GM18907 (cell line): ENCODE measurements at regions not wholly inside any gene's neighbourhood (a gene's known extent, or its start where the extent isn't known, plus 50 kb on each side); places are given as distances from the start of the nearest gene placed in this dataset.
"Not testable (repeated sequence)": the region's sequence is repeated elsewhere in the genome, so short reads cannot be mapped to it uniquely, and the experiment has no call there.

Experiments
- ATAC-seq: cut with Tn5 transposase; IDR thresholded peaks from one replicate; pipeline ENCODE4 v1.9.1; 2021; ENCODE audit warnings: mild to moderate bottlenecking, moderate library complexity; ENCODE audit not compliant: unreplicated experiment

DNA sequence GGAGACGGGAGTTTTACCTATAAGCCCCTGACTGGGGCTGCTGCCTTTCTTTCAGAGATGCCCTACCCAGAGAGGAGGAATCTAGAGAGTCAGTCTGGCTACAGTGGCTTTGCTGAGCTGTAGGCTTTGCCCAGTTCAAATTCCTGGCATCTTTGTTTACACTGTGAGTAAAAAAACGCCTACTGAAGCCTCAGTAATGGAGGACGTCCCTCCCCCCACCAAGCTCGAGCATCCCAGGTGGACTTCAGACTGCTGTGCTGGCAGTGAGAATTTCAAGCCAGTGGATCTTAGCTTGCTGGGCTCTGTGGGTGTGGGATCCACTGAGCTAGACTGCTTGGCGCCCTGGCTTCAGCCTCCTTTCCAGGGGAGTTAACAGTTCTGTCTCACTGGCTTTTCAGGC lies 237.1 kb upstream of the NT5E start:
- not testable (repeated sequence) for ATAC-seq

DNA sequence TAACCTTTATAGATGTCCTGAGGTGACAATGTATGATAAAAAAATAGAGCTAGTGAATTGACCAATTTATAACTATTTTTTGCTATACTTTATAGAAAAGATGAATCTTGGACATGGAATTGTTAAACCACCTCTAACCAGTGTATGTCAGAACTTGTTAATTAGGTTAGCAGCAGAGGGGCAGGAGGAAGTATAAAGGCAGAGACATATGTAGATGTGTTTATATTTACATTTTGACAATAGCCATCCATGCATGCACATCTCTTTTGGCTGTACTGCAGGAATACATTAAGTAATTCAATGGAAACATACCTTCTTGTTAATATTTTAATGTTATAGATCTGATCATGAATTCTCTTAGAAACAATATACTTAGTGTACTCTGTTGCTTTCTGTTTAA lies 254.6 kb upstream of the NT5E start:
- ATAC-seq = no peak

DNA sequence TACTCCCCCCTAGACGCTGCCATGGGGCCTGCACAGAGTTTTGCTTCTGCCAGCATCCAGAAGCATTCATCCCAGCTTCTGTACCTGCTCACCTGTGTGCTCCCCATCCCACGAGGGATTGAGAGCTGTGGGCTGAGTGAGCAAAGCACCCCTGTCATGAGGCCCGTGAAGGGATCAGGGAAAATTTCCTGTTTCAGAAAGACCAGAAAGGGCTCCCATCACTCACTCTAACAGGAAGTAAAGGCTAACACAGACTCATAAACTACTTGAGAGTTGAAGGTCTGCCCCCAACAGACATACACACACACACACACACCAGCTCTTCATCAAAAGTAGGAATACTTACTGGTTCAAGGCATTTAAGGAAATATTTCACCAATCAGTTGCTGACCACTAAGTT lies 256.5 kb upstream of the NT5E start:
- ATAC-seq = no peak

DNA sequence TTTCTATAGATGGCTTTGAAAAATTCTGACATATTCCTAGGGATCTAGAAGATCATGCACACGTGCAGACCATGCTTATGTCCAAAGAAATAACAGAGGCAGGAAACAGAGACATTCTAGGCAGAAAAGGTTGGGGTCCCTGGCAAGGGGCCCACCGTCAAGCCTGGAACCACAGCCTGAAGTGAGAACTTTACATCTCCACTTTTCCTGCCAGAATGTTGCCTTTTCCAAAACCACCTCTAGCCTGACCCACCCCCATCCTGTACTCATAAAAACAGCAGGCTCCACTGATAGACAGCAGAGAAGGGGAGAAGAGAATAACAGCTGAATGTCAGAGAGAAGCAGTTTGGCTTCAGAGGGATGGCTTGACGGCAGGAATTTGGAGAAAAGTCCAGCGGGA lies 257.3 kb upstream of the NT5E start:
- no peak for ATAC-seq

DNA sequence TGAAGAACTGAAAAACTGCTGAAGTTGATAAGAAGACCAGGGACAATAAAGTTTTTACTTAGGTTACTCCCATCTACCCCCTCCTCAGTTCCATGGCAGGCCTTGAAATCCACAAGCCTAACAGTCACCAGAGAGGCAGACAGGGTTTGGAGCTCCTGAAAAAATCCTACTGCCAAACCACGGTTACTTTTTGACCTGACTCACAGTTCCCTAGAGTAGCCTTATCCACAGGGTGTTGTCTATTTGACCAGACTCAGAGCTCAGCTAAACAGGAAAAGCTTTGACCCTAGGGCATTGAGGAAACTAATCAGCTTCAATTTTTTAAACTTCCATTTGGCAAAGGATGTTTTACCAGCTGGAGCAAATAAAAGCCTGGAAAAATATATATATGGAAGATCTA lies 257.7 kb upstream of the NT5E start:
- no peak for ATAC-seq

DNA sequence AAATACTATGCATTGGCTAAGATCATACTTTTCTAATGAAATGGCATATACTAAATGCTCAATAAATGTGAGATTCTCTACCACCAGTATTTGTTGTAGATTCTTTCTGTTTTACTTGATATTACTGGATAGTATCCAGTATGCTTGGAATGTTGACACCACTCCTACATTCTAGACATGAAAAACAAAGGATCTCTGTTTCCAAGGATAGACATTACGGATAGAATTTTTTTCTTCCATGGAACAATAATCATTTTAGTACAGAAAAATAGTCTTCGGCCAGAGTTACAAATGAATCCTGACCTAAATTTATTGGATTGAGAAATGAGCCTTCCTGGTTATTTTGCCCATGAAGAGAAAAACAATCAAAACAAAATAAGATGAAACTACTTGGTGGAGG lies 258.2 kb upstream of the NT5E start:
- no peak for ATAC-seq

DNA sequence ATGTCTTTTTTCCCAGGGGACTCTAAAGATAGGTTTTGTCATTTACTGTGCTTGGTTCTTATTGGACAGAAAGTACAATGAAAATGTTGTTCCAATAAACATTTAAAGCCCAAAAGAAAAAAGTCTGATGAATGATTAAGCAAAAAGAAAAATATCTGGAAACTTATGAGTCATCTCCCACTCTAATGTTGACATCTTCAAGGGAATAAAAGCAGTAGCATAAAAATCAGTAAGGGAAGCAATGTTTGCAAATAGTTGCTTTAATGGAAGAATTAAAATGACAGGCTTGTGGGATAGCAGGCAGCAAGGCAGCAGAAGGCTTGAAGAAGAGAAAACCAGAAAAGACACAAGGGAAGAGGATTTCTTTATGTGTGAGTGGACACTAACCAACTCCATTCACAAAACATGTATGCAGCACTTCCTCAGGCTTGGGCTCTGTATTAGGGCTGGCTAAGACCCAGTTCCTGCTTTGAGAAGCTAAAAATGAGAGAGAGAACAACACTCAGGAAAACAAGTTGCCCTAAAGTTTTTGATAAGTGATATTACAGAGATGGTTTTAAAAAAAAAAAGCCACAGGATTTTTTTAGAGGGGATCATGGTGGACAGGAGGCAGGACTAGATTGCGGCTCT lies 263.2 kb upstream of the NT5E start:
- ATAC-seq = no peak

DNA sequence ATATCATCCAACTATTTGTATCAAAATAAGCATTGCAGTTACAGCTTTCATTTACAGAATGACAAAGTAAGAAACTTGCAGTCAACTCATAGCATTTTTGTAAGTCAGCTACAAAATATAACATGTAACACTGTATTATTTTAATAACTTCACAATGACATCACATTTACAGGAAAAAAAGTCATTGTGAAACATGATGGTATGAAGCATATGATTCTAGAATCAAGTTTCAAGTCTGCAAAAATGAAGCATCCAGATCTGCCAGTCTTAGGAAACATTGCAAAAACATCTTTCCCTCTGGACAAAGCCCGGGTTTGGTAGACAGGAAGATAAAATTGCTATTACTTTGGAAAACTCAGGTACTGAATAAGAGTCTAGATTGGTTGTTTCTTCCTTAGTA lies 263.9 kb upstream of the NT5E start:
- no peak for ATAC-seq

DNA sequence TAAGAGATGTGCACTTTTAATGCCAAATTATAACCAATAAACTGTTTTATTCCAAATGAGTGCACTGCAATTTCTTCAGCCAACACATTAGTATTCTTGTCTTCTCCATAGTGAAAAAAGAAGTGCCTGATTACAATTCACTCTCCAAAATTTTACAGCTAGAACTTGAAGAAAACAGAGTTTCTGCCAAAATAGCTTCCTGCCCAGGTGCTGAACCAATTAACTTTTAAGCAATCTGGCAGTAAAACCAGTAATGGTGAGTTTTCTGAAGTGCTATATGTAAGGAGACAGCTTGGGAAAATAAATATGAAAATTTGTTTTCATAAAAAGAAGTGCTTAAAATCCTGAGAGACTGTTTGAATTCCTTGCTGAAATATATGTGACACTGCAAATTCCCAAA lies 266.0 kb upstream of the NT5E start:
- ATAC-seq = no peak

DNA sequence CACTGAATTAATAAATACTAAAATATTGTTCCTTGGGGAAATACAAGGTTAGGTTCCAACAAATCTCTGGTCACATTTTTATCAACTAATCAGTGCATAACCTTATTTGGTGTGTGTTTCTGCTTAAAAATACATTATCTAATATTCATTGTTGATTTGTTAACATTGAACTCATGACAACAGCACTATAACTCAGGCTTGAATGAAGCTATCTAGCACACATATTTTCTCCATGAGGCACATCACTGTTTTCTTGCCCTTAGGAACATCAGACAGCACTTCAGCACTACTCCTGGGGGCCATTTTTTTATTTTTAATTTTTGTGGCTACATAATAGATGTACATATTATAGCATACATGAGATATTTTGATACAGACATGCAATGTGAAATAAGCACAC lies 277.2 kb upstream of the NT5E start:
- ATAC-seq = no peak

DNA sequence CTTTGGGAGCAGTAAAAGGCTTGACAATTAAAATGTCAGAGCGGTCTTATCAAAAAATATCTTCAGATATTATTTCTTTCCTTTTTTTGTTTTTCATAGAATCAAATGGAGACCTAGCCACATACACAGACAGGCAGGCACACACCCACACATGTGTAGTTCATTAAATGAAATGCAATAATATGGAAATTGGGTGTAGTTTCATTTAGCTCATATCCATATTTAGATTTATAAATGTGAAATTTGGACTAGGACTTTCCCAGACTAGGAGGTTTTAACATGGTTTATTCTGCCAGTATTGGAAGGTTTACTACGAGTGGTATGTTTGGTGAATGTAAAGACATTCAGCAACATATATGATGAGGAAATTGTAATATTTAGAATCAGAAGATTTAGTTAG lies 277.7 kb upstream of the NT5E start:
- ATAC-seq = no peak

DNA sequence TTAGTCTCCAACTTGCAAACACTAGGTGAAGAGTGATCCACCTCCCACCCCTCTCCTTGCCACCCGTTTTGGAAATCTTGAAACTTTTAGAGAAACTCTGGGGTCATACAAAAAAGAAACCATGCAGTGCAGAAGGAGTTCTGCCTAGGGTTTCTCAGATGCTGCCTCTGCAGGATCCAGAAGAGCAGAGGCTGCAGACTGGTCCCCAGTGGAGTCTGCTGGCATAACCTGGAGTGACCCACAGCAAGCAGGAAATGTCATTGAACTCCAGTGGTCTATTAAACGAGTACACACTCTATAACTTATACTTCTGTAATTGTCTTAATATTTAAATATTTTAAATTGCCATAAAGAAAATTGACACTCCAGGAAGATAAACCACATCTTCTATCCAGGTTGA lies 280.7 kb upstream of the NT5E start:
- ATAC-seq = no peak

DNA sequence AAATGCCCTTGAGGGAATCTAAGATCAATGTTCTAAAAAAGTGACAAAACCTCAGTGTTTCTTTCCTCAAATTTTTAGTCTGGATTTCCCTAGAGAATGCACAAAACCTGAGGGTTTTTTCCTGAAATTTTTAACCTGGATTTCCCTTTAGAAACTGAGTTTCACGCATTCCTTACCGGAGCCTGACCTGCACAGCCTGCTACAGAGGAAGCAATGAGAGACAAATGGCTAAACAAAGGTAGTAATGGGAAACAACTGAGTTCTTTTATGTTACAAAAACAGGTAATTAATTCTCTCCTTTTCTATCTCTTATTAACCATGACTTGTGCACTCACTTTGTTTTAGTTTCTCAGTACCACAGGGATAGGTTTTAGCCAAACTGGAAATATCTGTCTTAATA lies 281.7 kb upstream of the NT5E start:
- ATAC-seq = no peak

DNA sequence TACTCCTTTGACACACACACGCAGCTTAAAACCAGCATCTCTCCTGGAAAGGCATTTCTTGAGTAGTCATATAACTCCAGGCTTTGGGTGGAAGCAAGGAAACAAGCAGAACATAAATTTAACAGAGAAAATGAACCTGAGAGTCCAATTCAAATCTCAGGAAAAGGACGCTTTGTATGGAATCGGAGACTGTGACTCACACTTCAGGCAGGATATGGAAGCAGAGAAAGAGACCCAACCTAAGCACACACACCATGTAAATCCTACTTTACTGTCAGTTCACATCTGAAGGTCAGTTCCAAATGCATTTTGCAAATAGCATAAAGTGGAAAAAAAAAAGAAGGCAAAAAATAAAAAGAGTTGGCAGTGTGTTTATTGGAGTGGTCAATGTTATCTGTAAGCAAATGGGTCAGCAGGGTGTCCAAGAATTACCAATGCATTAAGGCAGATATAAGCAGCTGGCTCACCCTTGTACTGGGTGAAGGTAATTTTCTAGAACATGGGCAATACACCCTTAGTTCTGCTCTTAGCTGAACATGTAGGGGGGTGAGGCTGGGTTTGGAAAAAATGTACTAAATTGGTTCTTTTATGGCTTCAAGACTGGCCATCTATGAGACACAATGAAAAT lies 283.7 kb upstream of the NT5E start:
- ATAC-seq = no peak

DNA sequence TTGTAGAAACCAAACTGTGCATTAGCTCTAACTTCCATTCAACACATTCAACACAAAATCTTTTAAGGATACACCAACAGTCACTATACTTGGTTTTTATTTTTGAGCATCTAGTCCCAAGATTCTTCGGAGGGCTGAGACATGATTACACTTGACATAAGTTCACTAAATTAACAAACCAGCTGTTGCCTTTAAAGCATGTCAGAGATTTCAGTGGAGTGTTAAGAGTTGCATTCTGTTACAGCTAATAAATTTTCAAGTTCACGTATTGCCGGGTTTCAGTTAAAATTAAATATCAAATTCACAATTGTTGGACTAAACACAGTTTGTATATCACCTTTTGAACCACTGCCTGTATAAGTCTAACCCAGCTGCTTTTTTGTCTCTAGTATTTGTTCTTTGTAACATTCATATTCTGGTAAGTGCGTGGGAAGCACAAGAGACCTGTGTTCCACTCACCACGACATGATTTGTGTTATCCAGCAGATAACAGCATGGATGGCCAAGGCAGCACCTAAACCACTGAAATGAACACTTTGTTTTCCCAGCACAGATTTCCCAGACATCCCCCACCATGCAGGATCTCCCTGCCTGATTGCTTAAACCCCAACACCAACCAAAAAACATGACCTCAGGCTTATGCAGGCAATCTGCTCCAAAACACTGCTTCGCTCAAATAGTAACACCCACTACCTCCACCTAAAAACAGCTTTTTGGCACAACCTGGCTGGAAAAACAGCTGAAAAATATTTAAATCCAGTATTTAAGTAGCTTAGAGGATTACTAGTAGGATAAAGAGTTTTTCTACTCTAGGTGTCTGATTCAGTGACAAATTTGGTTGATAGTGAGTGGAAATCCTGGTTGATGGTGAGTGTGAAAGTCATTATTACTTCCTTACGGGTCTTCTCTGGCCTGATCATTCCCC lies 286.5 kb upstream of the NT5E start:
- no peak for ATAC-seq

DNA sequence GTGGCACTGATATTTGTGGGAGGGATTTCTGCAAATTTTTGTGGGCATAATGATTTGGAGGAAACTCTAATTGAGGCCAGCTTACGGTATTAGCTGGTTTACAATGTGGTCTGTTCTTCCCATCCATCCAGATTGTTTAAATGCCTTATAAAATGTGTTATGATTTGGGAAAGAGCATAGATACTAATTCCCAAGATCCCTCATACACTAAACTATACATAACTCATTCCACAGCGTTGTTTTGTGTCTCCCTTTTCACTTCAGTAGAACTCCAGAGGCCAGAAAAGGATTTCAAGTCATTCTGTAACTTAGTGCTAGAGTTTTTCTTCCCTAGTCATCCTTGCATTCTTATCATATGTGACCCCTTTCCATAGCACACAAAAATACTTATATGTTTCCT lies 292.6 kb upstream of the NT5E start:
- no peak for ATAC-seq

DNA sequence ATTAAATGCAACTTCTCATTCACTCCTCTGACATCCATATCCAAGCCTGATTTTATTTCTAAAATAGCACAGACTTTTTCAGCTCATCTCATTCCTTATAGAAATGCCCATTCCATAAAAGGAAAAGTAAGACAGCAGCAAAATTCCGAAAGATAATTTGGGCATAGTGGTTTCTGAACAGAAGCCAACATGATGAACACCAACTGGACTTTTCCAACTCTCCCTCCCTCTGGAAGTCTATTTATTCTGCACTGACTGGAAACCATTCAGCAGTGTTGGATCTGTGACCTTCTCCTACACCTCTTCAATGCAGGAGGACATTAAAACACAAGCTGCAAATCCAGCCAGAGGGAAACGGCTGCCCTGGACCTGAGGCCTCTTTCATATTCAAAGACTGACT lies 306.2 kb upstream of the NT5E start:
- ATAC-seq = no peak

DNA sequence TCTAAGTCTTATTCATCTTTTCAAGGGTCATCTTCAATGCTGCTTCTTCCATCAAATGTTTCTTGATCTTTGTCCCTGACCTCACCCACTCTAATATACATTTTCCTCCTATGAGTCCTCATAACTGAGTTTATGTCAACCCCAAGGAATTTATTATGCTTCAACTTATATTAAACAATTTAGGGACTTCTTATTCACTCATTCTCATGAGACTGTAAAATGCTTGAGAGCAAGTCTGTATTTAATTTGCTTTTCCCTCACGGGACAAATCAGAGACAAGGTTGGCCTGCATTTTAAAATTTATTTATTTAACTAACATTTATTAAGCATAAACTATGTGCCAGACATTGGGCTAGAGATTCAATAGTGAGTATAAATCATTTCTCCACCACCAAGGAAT lies 312.0 kb upstream of the NT5E start:
- no peak for ATAC-seq

DNA sequence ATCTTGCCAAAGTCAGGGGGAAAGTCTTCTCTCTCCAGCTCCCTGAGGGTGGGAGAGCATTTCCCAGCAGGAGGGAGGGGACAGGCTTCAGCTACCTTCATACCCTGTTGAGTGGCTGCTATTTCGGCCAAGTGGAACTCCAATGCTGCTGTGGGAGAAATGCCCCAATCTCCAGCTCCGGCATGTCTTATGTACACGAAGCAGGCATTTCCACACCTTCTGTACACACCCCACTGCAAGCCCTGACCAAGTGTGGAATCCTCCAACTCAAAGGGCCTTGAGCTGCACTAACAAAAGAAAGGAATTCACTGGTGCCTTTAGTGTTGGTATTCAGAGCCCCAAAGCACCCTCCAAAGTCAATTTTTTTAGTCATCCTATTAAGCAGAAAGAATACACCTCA lies 313.6 kb upstream of the NT5E start:
- no peak for ATAC-seq

DNA sequence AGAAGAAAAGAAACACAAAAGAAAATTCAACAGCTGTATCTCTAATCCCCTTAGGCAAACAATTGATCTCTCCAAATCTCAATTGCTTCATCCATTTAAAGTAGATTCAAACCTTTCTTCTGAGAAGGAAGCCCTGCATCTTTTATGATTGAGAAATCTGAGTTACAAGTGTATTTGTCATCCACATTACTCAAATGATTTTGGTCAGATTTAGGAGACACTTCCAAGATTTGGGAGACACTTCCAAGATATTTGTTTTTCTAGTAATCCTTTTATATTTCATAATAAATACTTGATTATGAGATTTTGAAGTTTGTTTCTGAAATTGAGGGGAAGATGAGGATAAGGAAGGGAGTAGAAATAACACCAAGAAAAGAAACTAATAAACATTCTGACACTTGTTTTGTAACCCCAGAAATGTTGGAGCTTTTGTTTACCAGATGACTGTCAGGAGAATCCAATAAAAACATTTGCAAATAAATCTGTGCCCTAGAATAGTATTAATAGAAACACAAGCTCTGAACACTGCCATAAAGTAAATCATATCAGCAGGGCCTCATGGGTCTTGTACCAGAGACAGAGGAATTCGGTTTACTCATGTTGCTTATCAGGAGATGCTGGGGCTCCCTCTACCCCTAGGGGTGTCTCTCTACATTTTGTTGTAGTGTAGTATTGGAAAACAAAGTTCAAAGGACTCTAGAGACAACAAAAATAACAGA lies 314.3 kb upstream of the NT5E start:
- no peak for ATAC-seq

DNA sequence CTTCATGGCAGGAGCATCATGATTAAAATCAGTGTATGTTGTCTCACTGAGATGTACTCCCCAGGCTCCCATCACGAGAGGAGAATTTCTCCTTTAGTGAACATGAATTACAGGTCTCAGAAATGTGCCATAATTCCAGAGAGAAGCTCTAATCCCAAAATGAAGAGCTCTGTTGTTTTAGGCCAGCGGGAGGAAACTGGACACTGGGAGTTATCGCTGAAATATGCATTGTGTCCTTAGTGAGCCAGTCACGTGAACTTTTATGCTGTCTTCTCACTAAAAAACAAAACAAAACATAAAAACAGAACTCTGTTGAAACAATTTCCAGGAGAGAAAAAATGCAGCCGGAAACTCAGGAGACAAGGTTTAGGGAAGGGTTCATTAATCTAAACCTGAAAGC lies 315.7 kb upstream of the NT5E start:
- no peak for ATAC-seq

DNA sequence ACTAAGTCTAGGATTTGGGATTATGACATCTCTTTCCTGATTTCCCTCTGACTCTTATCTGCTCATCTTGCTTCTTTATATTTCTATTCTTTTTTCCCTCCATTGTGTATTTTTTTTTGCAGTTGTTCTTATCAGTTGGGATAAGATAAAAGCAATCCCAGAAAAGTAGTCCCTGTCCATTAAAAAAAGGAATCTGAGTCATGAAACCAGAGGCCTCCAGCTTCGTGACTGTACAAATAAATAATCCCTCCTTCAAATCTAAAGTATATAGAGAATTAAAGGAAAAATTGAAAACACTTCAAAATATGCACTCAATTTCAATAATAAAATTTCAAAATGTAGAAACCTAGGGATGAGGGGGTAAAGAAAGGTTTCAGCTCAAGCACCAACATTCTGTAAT lies 317.8 kb upstream of the NT5E start:
- ATAC-seq = no peak
